ENCODE measurements at regions not wholly inside any gene's neighbourhood (a gene's known extent, or its start where the extent isn't known, plus 50 kb on each side); places are given as distances from the start of the nearest gene placed in this dataset.
A peak's percentile ranks its signal among the peaks of the same experiment; 100 is the strongest.

GRCh38 chr1:194277927-194278326 lies 1091.5 kb upstream of the B3GALT2 start:
- intact Hi-C loops (cut with DNase I): no loop called here

DNA sequence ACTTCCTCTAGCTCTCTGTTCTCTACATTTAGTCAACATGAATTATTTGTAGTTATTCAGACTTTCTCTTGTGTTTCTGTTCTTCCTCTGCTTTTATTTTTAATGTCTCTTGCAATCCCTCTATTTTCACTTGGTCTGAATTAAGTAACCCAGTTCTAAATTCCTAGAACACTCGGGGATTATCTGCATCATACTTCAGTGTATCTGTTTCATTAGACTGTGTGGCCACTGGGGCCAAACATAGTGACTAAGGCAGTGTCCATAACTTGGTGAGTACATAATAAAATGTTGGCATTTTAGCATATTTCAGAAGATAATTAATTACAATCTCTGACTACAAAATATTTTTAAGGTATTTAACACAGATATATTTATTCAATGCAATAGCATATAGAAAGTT lies 1087.2 kb upstream of the B3GALT2 start:
- intact Hi-C loops (cut with DNase I): no loop called here
- DNase-seq (ENCODE audit: low spot score): no peak

More at GRCh38 chr1:194277927-194278326, 1091.5 kb upstream of the B3GALT2 start:
- DNase-seq (ENCODE audit: low spot score): no peak

GRCh38 chr1:194268839-194269238 lies 1082.4 kb upstream of the B3GALT2 start:
- intact Hi-C loops (cut with DNase I): no loop called here
- DNase-seq (ENCODE audit: low spot score): no peak

DNA sequence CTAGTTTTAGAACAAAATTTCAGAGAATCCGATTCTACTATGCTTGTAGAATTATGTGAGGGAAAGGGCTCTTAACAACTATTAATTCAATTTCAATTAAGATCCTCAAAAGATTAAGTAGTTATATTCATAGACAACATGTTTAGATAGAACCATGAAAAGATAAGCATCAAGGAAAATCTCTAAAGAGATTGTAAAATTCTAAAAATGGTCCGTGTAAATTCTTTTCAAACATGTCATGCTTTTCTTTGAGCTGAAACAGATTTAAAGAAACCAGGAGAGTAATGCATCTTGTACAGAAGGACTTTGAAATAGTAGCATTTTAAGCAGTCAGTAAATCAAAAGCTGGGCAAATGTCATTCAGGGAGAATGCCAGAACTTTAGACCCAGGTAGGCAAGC lies 1080.6 kb upstream of the B3GALT2 start:
- intact Hi-C loops (cut with DNase I): no loop called here
- no peak for DNase-seq (ENCODE audit: low spot score)

DNA sequence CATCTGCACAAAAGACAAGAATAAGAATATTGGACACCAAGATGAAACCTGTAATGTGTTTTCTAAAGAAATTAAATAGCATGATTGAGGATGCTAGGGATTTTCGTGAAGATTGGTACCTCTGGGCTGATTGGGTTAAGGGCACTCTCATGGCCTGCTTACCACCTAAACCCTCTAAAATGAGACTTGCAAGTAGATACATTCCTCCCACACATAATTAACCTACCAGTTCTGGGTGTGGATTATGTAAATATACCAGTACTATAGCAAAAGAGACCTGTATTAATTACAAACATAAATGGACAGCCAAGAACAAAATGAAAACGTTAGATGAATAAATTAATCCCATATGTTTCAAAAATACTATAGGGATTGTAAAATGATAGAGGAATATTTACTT lies 1069.6 kb upstream of the B3GALT2 start:
- no peak for DNase-seq (ENCODE audit: low spot score)
- intact Hi-C loops (cut with DNase I): no loop called here

- DNase-seq (ENCODE audit: low spot score): no peak
- intact Hi-C loops (cut with DNase I): no loop called here
Observed at GRCh38 chr1:194252199-194252598, 1065.8 kb upstream of the B3GALT2 start.

- DNase-seq (ENCODE audit: low spot score): no peak
- intact Hi-C loops (cut with DNase I): no loop called here
Observed at GRCh38 chr1:194241215-194241614, 1054.8 kb upstream of the B3GALT2 start.

GRCh38 chr1:194233069-194233468 lies 1046.7 kb upstream of the B3GALT2 start:
- DNase-seq (ENCODE audit: low spot score): no peak
- intact Hi-C loops (cut with DNase I): no loop called here

DNA sequence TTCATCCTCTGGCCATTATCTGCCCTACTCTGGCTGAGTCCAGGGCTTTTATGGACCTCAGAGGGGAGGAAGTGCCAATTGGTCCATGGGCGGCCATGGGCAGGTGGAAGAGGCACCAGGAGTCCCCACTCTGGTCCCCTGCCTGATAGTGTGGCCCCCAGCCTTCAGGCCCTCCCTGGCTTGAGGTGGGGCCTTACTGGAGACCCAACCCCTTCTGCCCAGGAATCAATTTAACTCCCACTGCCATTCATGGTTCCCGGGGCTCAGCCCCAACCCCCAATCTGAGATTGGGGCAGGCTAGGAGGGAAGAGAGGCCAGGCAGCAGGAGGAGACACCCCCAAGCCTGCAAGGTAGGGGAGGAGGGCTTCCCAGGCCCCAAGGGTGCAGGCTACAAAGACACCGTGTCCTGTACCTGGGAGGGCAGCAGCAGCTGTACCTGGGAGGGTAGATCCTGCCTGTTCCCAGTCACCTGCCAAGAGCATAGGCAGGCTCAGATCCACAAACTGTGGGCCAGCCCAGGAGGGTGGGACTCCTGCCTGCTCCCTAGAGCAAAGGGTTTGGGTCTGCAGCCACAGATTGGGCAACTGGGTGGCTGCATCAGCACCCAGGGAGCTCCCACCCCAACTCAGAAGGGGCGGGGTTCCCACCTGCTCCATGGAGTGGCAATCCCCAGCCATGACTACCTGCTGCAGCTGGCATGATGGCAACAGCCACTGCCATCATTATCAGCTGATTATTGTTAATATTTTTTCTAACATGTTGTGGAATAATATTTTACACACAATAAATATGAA lies 1044.1 kb upstream of the B3GALT2 start:
- peak; percentile 61 for DNase-seq (ENCODE audit: low spot score)
- intact Hi-C loops (cut with DNase I): no loop called here

- intact Hi-C loops (cut with DNase I): no loop called here
- no peak for DNase-seq (ENCODE audit: low spot score)
Observed at GRCh38 chr1:194228427-194228826, 1042.0 kb upstream of the B3GALT2 start.

- intact Hi-C loops (cut with DNase I): no loop called here
- no peak for DNase-seq (ENCODE audit: low spot score)
Observed at GRCh38 chr1:194227161-194227560, 1040.7 kb upstream of the B3GALT2 start.

DNA sequence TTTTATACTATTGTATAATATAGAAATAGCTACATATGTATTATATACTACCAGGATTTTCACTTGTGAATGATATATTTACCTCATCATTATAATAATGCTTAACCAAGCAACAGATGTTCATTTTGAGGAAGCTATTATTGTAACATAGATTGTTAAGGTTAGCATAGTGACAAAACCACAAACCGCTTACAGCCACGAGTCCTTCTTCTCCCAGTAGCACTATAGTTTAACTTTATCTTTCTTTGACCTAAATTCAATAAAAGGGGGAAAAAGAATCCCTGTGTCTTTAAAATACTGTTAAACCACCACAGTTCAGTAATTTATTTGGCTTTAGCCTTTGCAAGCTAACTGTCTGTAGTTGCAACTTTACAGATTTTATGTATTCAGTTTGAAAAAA lies 1039.4 kb upstream of the B3GALT2 start:
- no peak for DNase-seq (ENCODE audit: low spot score)
- intact Hi-C loops (cut with DNase I): no loop called here

- DNase-seq (ENCODE audit: low spot score): no peak
- intact Hi-C loops (cut with DNase I): no loop called here
Observed at GRCh38 chr1:194223596-194223995, 1037.2 kb upstream of the B3GALT2 start.

DNA sequence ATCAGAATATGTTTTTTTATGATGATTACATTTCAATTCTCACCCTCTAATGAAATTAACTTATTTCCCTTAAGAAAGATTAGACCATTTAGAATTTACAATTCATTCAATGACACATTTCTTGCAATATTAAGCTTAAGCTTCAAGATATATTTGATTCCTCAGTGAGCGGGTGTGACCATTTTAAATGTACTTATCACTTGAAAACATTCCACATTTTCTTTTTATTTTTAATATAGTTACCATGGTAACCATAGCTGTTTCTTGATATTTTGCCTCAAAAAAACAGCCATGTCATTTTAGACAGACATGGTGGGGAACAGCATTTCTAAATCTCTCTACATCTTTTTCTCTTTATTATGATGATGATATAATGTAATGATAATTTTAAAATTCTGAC lies 1029.0 kb upstream of the B3GALT2 start:
- intact Hi-C loops (cut with DNase I): no loop called here
- no peak for DNase-seq (ENCODE audit: low spot score)

DNA sequence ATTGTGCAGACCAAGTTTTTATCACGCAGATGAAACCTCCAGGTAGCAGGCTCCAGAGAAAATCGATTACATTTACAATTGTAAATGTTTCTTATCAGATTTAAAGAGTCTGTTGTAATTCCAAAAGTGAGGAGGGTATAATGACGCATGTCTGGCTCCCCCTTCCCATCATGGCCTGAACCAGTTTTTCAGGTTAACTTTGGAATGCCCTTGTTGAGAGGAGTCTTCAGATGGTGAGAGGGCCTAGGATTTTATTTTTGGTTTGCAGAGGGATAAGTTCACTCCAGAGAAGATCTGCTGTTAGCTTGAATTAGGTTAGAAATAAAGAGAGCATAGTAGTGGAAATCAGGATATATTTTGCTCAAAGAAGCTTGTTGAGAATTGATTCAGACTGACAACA lies 1028.3 kb upstream of the B3GALT2 start:
- DNase-seq (ENCODE audit: low spot score): no peak
- intact Hi-C loops (cut with DNase I): no loop called here

DNA sequence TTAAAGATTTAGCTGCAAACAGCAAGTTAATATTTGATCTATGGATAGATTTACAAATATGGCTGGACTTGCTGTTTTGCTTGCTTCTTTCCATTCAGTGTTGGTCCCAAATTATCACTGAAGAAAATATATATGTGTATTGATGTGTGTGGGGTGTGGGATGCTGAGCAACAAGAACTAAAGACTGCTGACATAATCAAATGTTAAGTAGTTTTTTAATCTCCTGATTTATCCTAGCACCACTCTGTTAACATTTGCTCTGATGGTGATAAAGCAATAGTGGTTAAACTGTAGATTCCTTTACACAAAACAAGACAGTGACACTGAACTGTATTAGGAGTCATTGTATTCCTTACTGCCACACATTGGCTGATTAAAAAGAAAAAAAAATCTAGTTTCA lies 1023.5 kb upstream of the B3GALT2 start:
- no peak for DNase-seq (ENCODE audit: low spot score)
- intact Hi-C loops (cut with DNase I): no loop called here

GRCh38 chr1:194208674-194209073 lies 1022.3 kb upstream of the B3GALT2 start:
- no peak for DNase-seq (ENCODE audit: low spot score)
- intact Hi-C loops (cut with DNase I): no loop called here

GRCh38 chr1:194196562-194196961 lies 1010.1 kb upstream of the B3GALT2 start:
- intact Hi-C loops (cut with DNase I): no loop called here

DNA sequence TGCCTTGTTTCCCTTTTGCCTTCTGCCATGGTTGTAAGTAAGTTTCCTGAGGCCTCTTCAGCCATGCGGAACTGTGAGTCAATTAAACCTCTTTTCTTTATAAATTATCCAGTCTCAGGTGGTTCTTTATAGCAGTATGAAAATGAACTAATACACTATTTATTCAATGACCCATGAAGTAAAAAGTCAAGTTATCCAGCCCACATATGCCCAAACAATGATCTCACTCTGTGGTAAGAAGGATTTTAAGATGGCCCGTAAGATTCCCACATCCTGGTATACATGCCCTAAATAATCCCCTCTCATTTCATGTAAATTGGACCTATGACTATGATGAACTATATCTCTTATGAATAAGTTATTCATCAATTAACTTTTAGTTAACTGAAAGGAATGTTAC lies 1008.3 kb upstream of the B3GALT2 start:
- intact Hi-C loops (cut with DNase I): no loop called here
- no peak for DNase-seq (ENCODE audit: low spot score)

More at GRCh38 chr1:194196562-194196961, 1010.1 kb upstream of the B3GALT2 start:
- no peak for DNase-seq (ENCODE audit: low spot score)

DNA sequence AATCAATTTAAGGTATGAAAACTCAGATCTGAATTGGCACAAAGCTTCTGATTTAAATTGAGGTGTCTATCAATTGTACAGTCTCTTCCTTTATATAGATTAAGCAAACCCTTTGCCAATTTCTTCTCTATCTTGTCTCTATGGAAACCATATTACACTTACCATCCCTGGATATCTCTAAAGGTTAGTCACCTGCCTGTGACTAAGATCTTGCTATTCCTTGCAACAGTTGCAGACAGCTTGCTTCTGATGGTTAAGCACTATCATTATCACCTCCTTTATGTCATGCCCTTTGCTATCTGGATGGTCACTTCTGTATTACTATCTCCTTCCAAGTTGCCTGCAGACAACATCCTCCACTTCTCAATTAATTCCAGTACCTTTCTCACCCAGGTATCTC lies 998.6 kb upstream of the B3GALT2 start:
- DNase-seq (ENCODE audit: low spot score): no peak
- intact Hi-C loops (cut with DNase I): no loop called here

GRCh38 chr1:194184425-194184824 lies 998.0 kb upstream of the B3GALT2 start:
- no peak for DNase-seq (ENCODE audit: low spot score)
- intact Hi-C loops (cut with DNase I): no loop called here

- intact Hi-C loops (cut with DNase I): no loop called here
- DNase-seq (ENCODE audit: low spot score): peak; percentile 73
Observed at GRCh38 chr1:194181845-194182244, 995.4 kb upstream of the B3GALT2 start.

All from posterior vena cava (tissue), 2 donors.